ENCODE measurements at regions not wholly inside any gene's neighbourhood (a gene's known extent, or its start where the extent isn't known, plus 50 kb on each side); places are given as distances from the start of the nearest gene placed in this dataset.
A peak's percentile ranks its signal among the peaks of the same experiment; 100 is the strongest.

- TF ChIP-seq RAD21 (IDR thresholded peaks at IDR 0.05; ENCODE audit: low read depth) (peak; percentile 38), ZBTB7A (IDR thresholded peaks at IDR 0.05; ENCODE audit: low read depth) (no peak)
These were observed 502.6 kb upstream of the TECRL start for GRCh38 chr4:64911846-64912245.

GRCh38 chr4:64903986-64904385 lies 494.7 kb upstream of the TECRL start:
- TF ChIP-seq FOXM1 (IDR thresholded peaks at IDR 0.05; ENCODE audit: borderline replicate concordance, low read depth) = no peak

GRCh38 chr4:64899563-64899962 lies 490.3 kb upstream of the TECRL start:
- TF ChIP-seq FOXM1 (IDR thresholded peaks at IDR 0.05; ENCODE audit: borderline replicate concordance, low read depth) (no peak), CEBPB (IDR thresholded peaks at IDR 0.05) (no peak), CREB1 (IDR thresholded peaks at IDR 0.05; ENCODE audit: low read depth) (no peak), RAD21 (IDR thresholded peaks at IDR 0.05; ENCODE audit: low read depth) (no peak), ZBTB7A (IDR thresholded peaks at IDR 0.05; ENCODE audit: low read depth) (no peak), MAX (IDR thresholded peaks at IDR 0.05) (no peak), YY1 (IDR thresholded peaks at IDR 0.05; ENCODE audit: low read depth) (no peak), USF1 (IDR thresholded peaks at IDR 0.05) (no peak), NFIC (IDR thresholded peaks at IDR 0.05) (no peak), TEAD4 (IDR thresholded peaks at IDR 0.05) (no peak), REST (IDR thresholded peaks at IDR 0.05; ENCODE audit: low read depth) (no peak)

GRCh38 chr4:64897683-64898082 lies 488.4 kb upstream of the TECRL start:
- TF ChIP-seq FOXM1 (IDR thresholded peaks at IDR 0.05; ENCODE audit: borderline replicate concordance, low read depth) (no peak), TEAD4 (IDR thresholded peaks at IDR 0.05) (no peak), REST (IDR thresholded peaks at IDR 0.05; ENCODE audit: low read depth) (no peak), CEBPB (IDR thresholded peaks at IDR 0.05) (no peak), EP300 (IDR thresholded peaks at IDR 0.05; ENCODE audit: borderline replicate concordance) (no peak), TAF1 (IDR thresholded peaks at IDR 0.05; ENCODE audit: low read depth) (no peak), ZBTB7A (IDR thresholded peaks at IDR 0.05; ENCODE audit: low read depth) (no peak), MAX (IDR thresholded peaks at IDR 0.05) (no peak), CREB1 (IDR thresholded peaks at IDR 0.05; ENCODE audit: low read depth) (no peak), YY1 (IDR thresholded peaks at IDR 0.05; ENCODE audit: low read depth) (no peak), TCF12 (IDR thresholded peaks at IDR 0.05; ENCODE audit: low read depth) (no peak), EGR1 (IDR thresholded peaks at IDR 0.05) (no peak), RAD21 (IDR thresholded peaks at IDR 0.05; ENCODE audit: low read depth) (no peak), USF1 (IDR thresholded peaks at IDR 0.05) (no peak), NFIC (IDR thresholded peaks at IDR 0.05) (no peak)

GRCh38 chr4:64895031-64895430 lies 485.8 kb upstream of the TECRL start:
- no peak for TF ChIP-seq CREB1 (IDR thresholded peaks at IDR 0.05; ENCODE audit: low read depth)
- no peak for TF ChIP-seq RAD21 (IDR thresholded peaks at IDR 0.05; ENCODE audit: low read depth)
- no peak for TF ChIP-seq MAX (IDR thresholded peaks at IDR 0.05)
- TF ChIP-seq EGR1 (IDR thresholded peaks at IDR 0.05) = no peak
- TF ChIP-seq TAF1 (IDR thresholded peaks at IDR 0.05; ENCODE audit: low read depth) = no peak
- no peak for TF ChIP-seq ZBTB7A (IDR thresholded peaks at IDR 0.05; ENCODE audit: low read depth)
- TF ChIP-seq TCF12 (IDR thresholded peaks at IDR 0.05; ENCODE audit: low read depth) = no peak
- no peak for TF ChIP-seq EP300 (IDR thresholded peaks at IDR 0.05; ENCODE audit: borderline replicate concordance)
- TF ChIP-seq TEAD4 (IDR thresholded peaks at IDR 0.05) = no peak

- TF ChIP-seq EGR1 (IDR thresholded peaks at IDR 0.05) = no peak
- TF ChIP-seq CEBPB (IDR thresholded peaks at IDR 0.05) = no peak
- no peak for TF ChIP-seq TCF12 (IDR thresholded peaks at IDR 0.05; ENCODE audit: low read depth)
- TF ChIP-seq NFIC (IDR thresholded peaks at IDR 0.05) = no peak
- TF ChIP-seq YY1 (IDR thresholded peaks at IDR 0.05; ENCODE audit: low read depth) = no peak
- no peak for TF ChIP-seq ZBTB7A (IDR thresholded peaks at IDR 0.05; ENCODE audit: low read depth)
- TF ChIP-seq TEAD4 (IDR thresholded peaks at IDR 0.05) = no peak
- TF ChIP-seq EP300 (IDR thresholded peaks at IDR 0.05; ENCODE audit: borderline replicate concordance) = no peak
- TF ChIP-seq MAX (IDR thresholded peaks at IDR 0.05) = no peak
- no peak for TF ChIP-seq TAF1 (IDR thresholded peaks at IDR 0.05; ENCODE audit: low read depth)
- no peak for TF ChIP-seq CREB1 (IDR thresholded peaks at IDR 0.05; ENCODE audit: low read depth)
These were observed 484.0 kb upstream of the TECRL start for GRCh38 chr4:64893205-64893604.
